Upper lobe of left lung (tissue), 6 donors: ENCODE measurements at regions not wholly inside any gene's neighbourhood (a gene's known extent, or its start where the extent isn't known, plus 50 kb on each side); places are given as distances from the start of the nearest gene placed in this dataset.

Source experiments
- ATAC-seq, 2 donors: fragments of 200-7000 bp; cut with Tn5 transposase; one replicate each; pipeline ENCODE4 v1.9.1; 2022; ENCODE audit warnings: mild to moderate bottlenecking in 2 of 2, moderate library complexity in 2 of 2; ENCODE audit not compliant: low FRiP score in 2 of 2
- DNase-seq, 2 donors: peaks; one replicate each; pipeline ENCODE4 v3.0.0-alpha.2; 2019 to 2020
- H3K27ac ChIP-seq, 4 donors: fragments of 200-600 bp; sonication (generic); one replicate each; pipeline ENCODE4 v1.5.1; 2016 to 2019
- H3K27me3 ChIP-seq, 4 donors: fragments of 200-600 bp; sonication (generic); one replicate each; pipeline ENCODE4 v1.5.1; 2017 to 2019
- H3K36me3 ChIP-seq, 4 donors: fragments of 200-600 bp; sonication (generic); one replicate each; pipeline ENCODE4 v1.5.1; 2016 to 2019
- H3K4me1 ChIP-seq, 4 donors: fragments of 200-600 bp; sonication (generic); one replicate each; pipeline ENCODE4 v1.5.1; 2018 to 2019
- H3K4me3 ChIP-seq, 4 donors: fragments of 200-600 bp; sonication (generic); one replicate each; pipeline ENCODE4 v1.5.1; 2017 to 2019; ENCODE audit warnings: mild to moderate bottlenecking in 2 of 4, moderate library complexity in 1 of 4
- H3K9me3 ChIP-seq, 4 donors: fragments of 200-600 bp; sonication (generic); one replicate each; pipeline ENCODE4 v1.5.1; 2018 to 2019
- EP300 ChIP-seq, 4 donors: sonication (generic); formaldehyde crosslinking; IDR thresholded peaks; one replicate each; pipeline ENCODE4 v1.5.1; 2017; ENCODE audit warnings: antibody characterized with exemption in 4 of 4, control low read depth in 2 of 4
- POLR2A ChIP-seq, 4 donors: fragments of 450-650 bp; IDR thresholded peaks; one replicate each; pipeline ENCODE4 v1.5.1; 2016 to 2017; ENCODE audit warnings: antibody characterized with exemption in 4 of 4, mild to moderate bottlenecking in 2 of 4
- POLR2AphosphoS5 ChIP-seq, 2 donors: sonication (generic); formaldehyde crosslinking; IDR thresholded peaks; one replicate each; pipeline ENCODE4 v1.5.1; 2017; ENCODE audit warnings: antibody characterized with exemption in 2 of 2
- WGBS, 2 donors: methylation state at CpG; one replicate each; pipeline ENCODE4 v1.1.5; 2017 to 2018; 5-methylcytosine and 5-hydroxymethylcytosine counted together
- TF ChIP-seq, protein P1 (sequence below), 6 experiments: fragments of 450-650 bp in 4 of 6; fragments of 200-600 bp in 2 of 6; sonication (generic) in 2 of 6; IDR thresholded peaks; one replicate each; pipeline ENCODE4 v1.5.1; 2016 to 2019; ENCODE audit warnings: antibody characterized with exemption in 6 of 6
- donor health status: DM: no; HTN: no; CAD: no; lungs with moderate emphysema.
- donor health status: DM: no; HTN: yes; CAD: no; lungs with severe emphysema.

DNA sequence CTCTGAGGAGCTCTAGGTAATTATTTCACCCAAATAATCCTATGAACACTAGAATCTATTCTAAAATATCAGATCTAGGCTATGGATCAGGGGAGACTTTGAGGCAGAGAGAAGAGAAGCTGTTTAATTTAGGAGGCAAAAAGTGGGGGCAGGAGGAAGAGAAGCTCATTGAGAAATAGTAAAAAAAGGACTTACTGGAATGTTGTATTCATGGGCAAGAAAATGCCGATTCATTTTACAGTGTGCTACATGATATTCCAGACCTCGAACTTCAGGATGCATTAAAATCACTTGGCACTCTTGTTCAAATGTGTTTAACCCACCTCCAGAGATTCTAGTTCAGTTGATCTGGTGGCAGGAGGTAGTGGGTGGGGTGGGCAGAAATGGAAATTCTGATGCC is 109.5 kb upstream of the ITGB1 start:
- no peak overlapping the region for H3K4me3 ChIP-seq
- ATAC-seq = no peak
- no peaks in the 10 kb centered on the region for H3K27me3 ChIP-seq
- TF ChIP-seq POLR2AphosphoS5 (IDR thresholded peaks at IDR 0.05) (no peak), POLR2A (IDR thresholded peaks at IDR 0.05) (no peak), EP300 (IDR thresholded peaks at IDR 0.05) (no peak)
- TF ChIP-seq, protein P1, sequence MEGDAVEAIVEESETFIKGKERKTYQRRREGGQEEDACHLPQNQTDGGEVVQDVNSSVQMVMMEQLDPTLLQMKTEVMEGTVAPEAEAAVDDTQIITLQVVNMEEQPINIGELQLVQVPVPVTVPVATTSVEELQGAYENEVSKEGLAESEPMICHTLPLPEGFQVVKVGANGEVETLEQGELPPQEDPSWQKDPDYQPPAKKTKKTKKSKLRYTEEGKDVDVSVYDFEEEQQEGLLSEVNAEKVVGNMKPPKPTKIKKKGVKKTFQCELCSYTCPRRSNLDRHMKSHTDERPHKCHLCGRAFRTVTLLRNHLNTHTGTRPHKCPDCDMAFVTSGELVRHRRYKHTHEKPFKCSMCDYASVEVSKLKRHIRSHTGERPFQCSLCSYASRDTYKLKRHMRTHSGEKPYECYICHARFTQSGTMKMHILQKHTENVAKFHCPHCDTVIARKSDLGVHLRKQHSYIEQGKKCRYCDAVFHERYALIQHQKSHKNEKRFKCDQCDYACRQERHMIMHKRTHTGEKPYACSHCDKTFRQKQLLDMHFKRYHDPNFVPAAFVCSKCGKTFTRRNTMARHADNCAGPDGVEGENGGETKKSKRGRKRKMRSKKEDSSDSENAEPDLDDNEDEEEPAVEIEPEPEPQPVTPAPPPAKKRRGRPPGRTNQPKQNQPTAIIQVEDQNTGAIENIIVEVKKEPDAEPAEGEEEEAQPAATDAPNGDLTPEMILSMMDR (IDR thresholded peaks at IDR 0.05) = no peak
- no peak for DNase-seq
- no peaks in the 10 kb centered on the region for H3K9me3 ChIP-seq
- H3K4me1 ChIP-seq = no peaks in the 10 kb centered on the region
- 65 to 71% methylated on average over 2 of the region's 2 CpGs for WGBS, 2 donors
- H3K27ac ChIP-seq = no peak overlapping the region
- H3K36me3 ChIP-seq = no peaks in the 10 kb centered on the region

DNA sequence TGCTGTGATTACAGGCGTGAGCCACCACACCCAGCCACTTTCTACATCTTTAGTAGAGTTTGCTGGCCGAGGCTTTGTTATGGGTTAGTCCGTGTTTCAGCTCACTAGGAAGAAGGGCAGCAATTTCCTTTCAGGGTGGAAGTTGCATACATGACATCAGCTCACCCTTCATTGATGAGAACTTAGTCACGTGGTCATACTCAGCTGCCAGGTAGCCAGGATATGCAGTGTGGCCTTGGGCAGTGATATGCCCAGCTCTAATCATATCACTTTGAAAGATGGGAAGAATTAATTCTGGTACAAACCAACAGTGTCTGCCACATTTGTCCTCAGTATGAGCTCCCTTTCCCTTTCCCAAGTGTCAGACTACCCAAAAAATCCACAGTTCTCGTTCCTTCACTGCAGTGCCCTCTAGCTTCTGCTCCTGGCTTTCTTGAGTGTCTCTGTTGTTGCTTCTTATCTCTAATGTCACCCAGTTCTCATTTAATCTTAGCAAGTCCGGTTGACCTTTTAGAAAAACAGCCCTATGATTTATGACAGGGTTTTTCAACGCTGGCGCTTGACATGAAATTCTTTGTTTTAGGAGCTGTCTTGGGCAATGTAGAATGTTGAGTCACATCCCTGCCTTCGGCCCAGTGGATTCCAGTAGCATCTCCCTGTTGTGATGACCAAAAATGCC is 108.7 kb upstream of the ITGB1 start:
- Histone ChIP-seq H3K36me3 (no peaks in the 10 kb centered on the region), H3K4me3 (no peak overlapping the region), H3K27ac (no peak overlapping the region), H3K4me1 (no peaks in the 10 kb centered on the region), H3K27me3 (no peaks in the 10 kb centered on the region), H3K9me3 (no peaks in the 10 kb centered on the region)
- 75% methylated on average over 9 of the region's 9 CpGs for WGBS, 2 donors
- TF ChIP-seq, protein P1 (IDR thresholded peaks at IDR 0.05) = no peak
- no peak for TF ChIP-seq EP300 (IDR thresholded peaks at IDR 0.05)
- no peak for TF ChIP-seq POLR2AphosphoS5 (IDR thresholded peaks at IDR 0.05)
- TF ChIP-seq POLR2A (IDR thresholded peaks at IDR 0.05) = no peak
- ATAC-seq = no peak
- DNase-seq = no peak

DNA sequence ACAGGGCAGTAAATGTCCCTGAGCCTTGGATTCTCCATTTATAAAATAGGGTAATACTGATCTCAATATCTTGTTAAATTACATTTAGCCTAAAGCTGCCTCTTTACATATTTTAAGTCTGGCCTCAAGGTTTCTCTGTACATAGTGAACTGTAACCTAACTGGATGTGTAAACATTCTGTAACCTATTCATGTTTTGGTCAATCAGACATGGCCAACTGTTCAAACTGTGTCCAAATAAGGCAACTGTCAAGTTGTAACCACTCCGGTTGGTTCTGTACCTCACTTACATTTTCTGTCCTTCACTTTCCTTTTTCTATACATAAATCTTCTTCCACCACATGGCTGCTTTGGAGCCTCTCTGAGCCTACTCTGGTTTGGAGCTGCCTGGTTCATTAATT is 107.1 kb upstream of the ITGB1 start:
- TF ChIP-seq POLR2A (IDR thresholded peaks at IDR 0.05) (no peak), POLR2AphosphoS5 (IDR thresholded peaks at IDR 0.05) (no peak), EP300 (IDR thresholded peaks at IDR 0.05) (no peak)
- TF ChIP-seq, protein P1 (IDR thresholded peaks at IDR 0.05) = no peak
- no peaks in the 10 kb centered on the region for H3K4me1 ChIP-seq
- no peaks in the 10 kb centered on the region for H3K27me3 ChIP-seq
- DNase-seq (no peak), ATAC-seq (no peak)
- H3K4me3 ChIP-seq = no peak overlapping the region
- no peaks in the 10 kb centered on the region for H3K36me3 ChIP-seq
- no peak overlapping the region for H3K27ac ChIP-seq
- 77 to 89% methylated on average over 1 of the region's 1 CpG for WGBS, 2 donors
- H3K9me3 ChIP-seq = no peaks in the 10 kb centered on the region

DNA sequence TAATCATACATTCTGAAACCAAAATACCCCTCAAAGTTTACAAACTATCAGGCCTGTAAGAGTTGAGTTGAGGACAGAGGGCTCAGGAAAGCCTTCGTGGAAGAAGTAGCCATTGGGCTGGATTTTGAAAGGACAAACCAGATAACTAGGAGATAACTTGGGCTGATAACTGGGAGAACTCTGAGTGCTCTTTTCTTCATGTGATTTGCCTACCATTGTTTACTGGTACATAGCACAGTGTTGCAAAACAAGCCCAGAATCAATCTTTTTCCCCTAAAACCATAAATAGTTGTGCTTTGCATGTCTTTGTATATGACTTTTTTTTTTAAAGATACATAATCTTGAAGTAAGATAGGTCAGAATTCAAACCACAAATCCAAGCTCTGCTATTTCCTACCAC is 106.7 kb upstream of the ITGB1 start:
- Histone ChIP-seq H3K27ac (no peak overlapping the region), H3K4me3 (no peak overlapping the region), H3K27me3 (no peaks in the 10 kb centered on the region), H3K9me3 (no peaks in the 10 kb centered on the region), H3K36me3 (no peaks in the 10 kb centered on the region), H3K4me1 (no peaks in the 10 kb centered on the region)
- no peak for ATAC-seq
- WGBS, 2 donors = 75 to 81% methylated on average over 1 of the region's 1 CpG
- no peak for DNase-seq
- TF ChIP-seq EP300 (IDR thresholded peaks at IDR 0.05) (no peak), POLR2A (IDR thresholded peaks at IDR 0.05) (no peak), POLR2AphosphoS5 (IDR thresholded peaks at IDR 0.05) (no peak)
- TF ChIP-seq, protein P1 (IDR thresholded peaks at IDR 0.05) = no peak

DNA sequence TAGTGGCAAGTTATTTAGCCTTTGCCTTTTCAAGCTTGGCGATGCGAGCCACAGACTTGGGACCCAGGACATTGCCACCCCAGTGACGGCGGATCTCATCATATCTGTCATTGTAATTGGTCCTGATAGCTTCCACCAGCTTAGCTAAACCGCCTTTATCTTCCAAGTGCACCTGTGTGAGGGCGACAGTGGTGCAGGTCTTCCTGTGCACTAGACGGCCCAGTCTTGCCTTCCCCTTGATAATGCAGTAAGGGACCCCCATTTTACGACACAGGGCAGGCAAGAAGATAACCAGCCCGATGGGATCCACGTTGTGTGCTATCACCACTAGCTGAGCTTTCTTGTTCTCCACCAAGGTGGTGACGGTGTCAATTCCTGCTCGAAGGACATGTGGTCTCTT is 99.6 kb upstream of the ITGB1 start:
- TF ChIP-seq, protein P1 (IDR thresholded peaks at IDR 0.05) = no peak
- TF ChIP-seq EP300 (IDR thresholded peaks at IDR 0.05) = no peak
- Histone ChIP-seq H3K27me3 (no peaks in the 10 kb centered on the region), H3K9me3 (no peaks in the 10 kb centered on the region), H3K4me3 (no peak overlapping the region), H3K4me1 (no peaks in the 10 kb centered on the region), H3K36me3 (no peaks in the 10 kb centered on the region), H3K27ac (no peak overlapping the region)
- ATAC-seq (no peak), DNase-seq (no peak)
- 93 to 94% methylated on average over 12 of the region's 12 CpGs for WGBS, 2 donors
